ENCODE measurements at regions not wholly inside any gene's neighbourhood (a gene's known extent, or its start where the extent isn't known, plus 50 kb on each side); places are given as distances from the start of the nearest gene placed in this dataset.
"Not testable (repeated sequence)": the region's sequence is repeated elsewhere in the genome, so short reads cannot be mapped to it uniquely, and the experiment has no call there.

GRCh38 chr6:119446609-119447008 lies 97.0 kb upstream of the MAN1A1 start:
- no peak for DNase-seq (ENCODE audit: low spot score)

DNA sequence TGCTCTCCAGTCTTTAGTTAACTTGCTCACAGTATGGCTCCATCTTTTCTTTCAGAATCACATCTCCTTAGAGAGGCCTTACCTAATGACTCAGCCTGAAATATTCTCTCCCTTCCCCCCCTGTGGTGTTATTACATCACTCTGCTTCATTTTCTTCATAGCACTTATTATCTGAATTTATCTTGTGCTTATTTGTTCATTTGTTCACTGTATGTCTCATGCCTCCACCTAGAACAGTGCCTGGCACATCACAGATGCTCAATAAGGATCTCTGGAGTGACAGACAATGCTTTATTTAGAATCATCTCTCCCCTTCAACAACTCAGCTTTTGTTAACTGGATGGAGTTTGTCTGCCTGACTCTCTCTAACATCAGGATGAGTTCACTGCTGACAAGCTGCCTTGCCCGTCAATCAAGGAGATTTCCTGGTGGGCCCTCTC lies 96.6 kb upstream of the MAN1A1 start:
- DNase-seq (ENCODE audit: low spot score) = peak; percentile 31

DNA sequence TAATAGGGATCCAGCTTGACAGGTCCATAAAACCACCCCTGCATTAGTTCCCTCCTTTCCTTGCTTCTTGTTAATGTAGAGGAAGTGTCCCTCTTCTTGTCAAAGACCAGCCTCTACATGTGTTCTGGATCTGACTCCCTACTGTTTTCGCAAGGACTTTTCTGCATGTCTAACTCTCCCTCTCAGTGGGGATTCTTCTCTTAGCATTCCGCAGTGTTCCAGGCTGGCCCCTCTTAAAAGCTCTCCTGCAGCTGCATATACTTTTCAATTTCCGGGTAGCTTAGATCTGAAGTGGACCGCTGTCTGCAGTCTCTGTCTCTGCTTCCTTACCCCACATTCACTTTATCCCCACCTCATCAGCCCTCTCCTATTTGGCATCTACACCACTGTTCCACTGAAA lies 96.1 kb upstream of the MAN1A1 start:
- no peak for DNase-seq (ENCODE audit: low spot score)

- peak; percentile 36 for DNase-seq (ENCODE audit: low spot score)
Measured at GRCh38 chr6:119444642-119445557, 95.3 kb upstream of the MAN1A1 start.

GRCh38 chr6:119443993-119444641 lies 94.6 kb upstream of the MAN1A1 start:
- no peak for DNase-seq (ENCODE audit: low spot score)

- DNase-seq (ENCODE audit: low spot score) = no peak
Measured at GRCh38 chr6:119442776-119443184, 93.2 kb upstream of the MAN1A1 start.

- DNase-seq (ENCODE audit: low spot score) = no peak
Measured at GRCh38 chr6:119440953-119441352, 91.4 kb upstream of the MAN1A1 start.

GRCh38 chr6:119436583-119436982 lies 87.0 kb upstream of the MAN1A1 start:
- DNase-seq (ENCODE audit: low spot score) = no peak

- no peak for DNase-seq (ENCODE audit: low spot score)
Measured at GRCh38 chr6:119431799-119432198, 82.2 kb upstream of the MAN1A1 start.

DNA sequence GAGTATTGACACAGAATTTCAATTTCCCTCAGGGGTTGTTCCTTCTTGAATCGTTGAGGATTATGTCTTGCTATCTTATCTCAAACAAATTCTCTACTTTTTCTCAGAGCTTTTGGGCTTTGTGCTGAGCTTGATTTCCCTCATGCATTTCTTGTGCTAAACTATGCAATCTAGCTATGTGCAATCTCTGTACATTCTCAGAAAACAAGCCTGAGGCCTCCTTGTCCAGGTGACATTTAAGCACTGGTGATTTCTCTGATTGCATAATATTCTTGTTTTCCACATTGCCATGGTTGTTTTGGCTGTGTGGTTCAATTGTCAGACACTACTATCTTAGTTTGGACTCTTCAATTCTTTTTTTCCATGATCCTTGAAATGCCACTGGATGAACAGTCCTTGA lies 81.2 kb upstream of the MAN1A1 start:
- DNase-seq (ENCODE audit: low spot score) = no peak

GRCh38 chr6:119428633-119429032 lies 79.1 kb upstream of the MAN1A1 start:
- no peak for DNase-seq (ENCODE audit: low spot score)

GRCh38 chr6:119426619-119427018 lies 77.1 kb upstream of the MAN1A1 start:
- DNase-seq (ENCODE audit: low spot score) = no peak

- no peak for DNase-seq (ENCODE audit: low spot score)
Measured at GRCh38 chr6:119423996-119424395, 74.4 kb upstream of the MAN1A1 start.

- not testable (repeated sequence) for DNase-seq (ENCODE audit: low spot score)
Measured at GRCh38 chr6:119418084-119418483, 68.5 kb upstream of the MAN1A1 start.

GRCh38 chr6:119407156-119407555 lies 57.6 kb upstream of the MAN1A1 start:
- no peak for DNase-seq (ENCODE audit: low spot score)

- DNase-seq (ENCODE audit: low spot score) = not testable (repeated sequence)
Measured at GRCh38 chr6:119405114-119405513, 55.6 kb upstream of the MAN1A1 start.

Data from hematopoietic multipotent progenitor cell treated with erythropoietin and hydrocortisone succinate and interleukin-3 and kit ligand, for 17 days (in vitro differentiated cells).